Body of pancreas (tissue), 4 donors: ENCODE measurements at regions not wholly inside any gene's neighbourhood (a gene's known extent, or its start where the extent isn't known, plus 50 kb on each side); places are given as distances from the start of the nearest gene placed in this dataset.

Source experiments
- CTCF ChIP-seq, 7 experiments: fragments of 450-650 bp in 4 of 7; fragments of 200-600 bp in 3 of 7; sonication (generic) in 3 of 7; IDR thresholded peaks; one replicate each; pipeline ENCODE4 v1.5.1; 2016 to 2019; ENCODE audit warnings: antibody characterized with exemption in 7 of 7
- POLR2A ChIP-seq, 3 donors: fragments of 450-650 bp; IDR thresholded peaks; one replicate each; pipeline ENCODE4 v1.6.1; 2016; ENCODE audit warnings: antibody characterized with exemption in 3 of 3, mild to moderate bottlenecking in 2 of 3

GRCh38 chr18:34482204-34482603 lies 227.9 kb upstream of the DTNA start:
- TF ChIP-seq POLR2A (IDR thresholded peaks at IDR 0.05) (no peak), CTCF (IDR thresholded peaks at IDR 0.05) (no peak)
